ENCODE measurements at regions not wholly inside any gene's neighbourhood (a gene's known extent, or its start where the extent isn't known, plus 50 kb on each side); places are given as distances from the start of the nearest gene placed in this dataset.

DNA sequence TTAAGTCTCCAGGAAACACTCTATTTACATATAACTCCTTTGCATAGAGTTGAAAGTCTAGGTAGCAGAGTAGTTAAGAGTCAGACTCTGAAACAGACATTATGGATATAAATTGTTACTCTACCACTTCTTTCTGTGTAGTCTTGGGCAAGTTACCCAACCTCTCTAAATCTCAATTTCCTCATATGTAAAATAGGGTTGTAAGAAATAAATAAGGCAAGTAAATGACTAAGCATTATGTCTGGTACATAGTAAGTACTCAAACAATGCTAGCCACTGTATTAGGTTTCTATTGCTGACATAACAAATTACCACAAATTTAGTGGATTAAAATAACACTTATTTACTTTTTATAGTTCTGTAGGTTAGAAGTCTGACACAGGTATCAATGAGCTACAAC lies 394.1 kb downstream of the PRDM5 start:
- TF ChIP-seq POLR2AphosphoS5 (IDR thresholded peaks at IDR 0.05; ENCODE audit: borderline replicate concordance, low read depth, low read length): no peak
- TF ChIP-seq EZH2 (IDR thresholded peaks at IDR 0.05): no peak
